H1 (cell line): ENCODE measurements at regions not wholly inside any gene's neighbourhood (a gene's known extent, or its start where the extent isn't known, plus 50 kb on each side); places are given as distances from the start of the nearest gene placed in this dataset.

ENCODE experiments used
- ASH2L ChIP-seq: fragments of 200-600, 300-600 bp; sonication (generic); IDR thresholded peaks from one replicate; pipeline ENCODE4 v1.7.1; 2017; ENCODE audit warnings: low read length
- HDAC2 ChIP-seq, 2 experiments: fragments of 300-600 bp in 1 of 2; sonication (generic) in 1 of 2; IDR thresholded peaks; 2 replicates each; pipeline ENCODE4 v1.6.1; 2011 to 2012; ENCODE audit warnings: low read depth in 2 of 2, low read length in 2 of 2, mild to moderate bottlenecking in 2 of 2, moderate library complexity in 2 of 2, borderline replicate concordance in 1 of 2, inconsistent platforms in 1 of 2
- POLR2A ChIP-seq, 2 experiments: IDR thresholded peaks; 1 replicate in 1 of 2; 2 replicates in 1 of 2; pipeline ENCODE4 v1.6.1; 2011; ENCODE audit warnings: low read depth in 2 of 2, low read length in 2 of 2, mild to moderate bottlenecking in 2 of 2; ENCODE audit errors: control extremely low read depth in 1 of 2
- RBBP5 ChIP-seq: IDR thresholded peaks from 2 replicates; pipeline ENCODE4 v1.7.1; 2012; ENCODE audit warnings: low read depth, mild to moderate bottlenecking, inconsistent platforms, low read length, moderate library complexity, borderline replicate concordance
- RXRA ChIP-seq: IDR thresholded peaks from 2 replicates; pipeline ENCODE4 v1.6.1; 2011; ENCODE audit warnings: low read depth, mild to moderate bottlenecking, low read length, moderate library complexity; ENCODE audit not compliant: insufficient read depth
- SIX5 ChIP-seq: IDR thresholded peaks from 2 replicates; pipeline ENCODE4 v1.6.1; 2011; ENCODE audit warnings: mild to moderate bottlenecking, low read depth, low read length
- TAF1 ChIP-seq: IDR thresholded peaks from 2 replicates; pipeline ENCODE4 v1.6.1; 2011; ENCODE audit warnings: mild to moderate bottlenecking, low read depth, low read length
- TF ChIP-seq, protein P1 (sequence below): fragments of 300-600 bp; sonication (generic); IDR thresholded peaks from 2 replicates; pipeline ENCODE4 v1.7.1; 2012; ENCODE audit warnings: low read length, moderate library complexity, mild to moderate bottlenecking, inconsistent platforms; ENCODE audit not compliant: insufficient replicate concordance
- TF ChIP-seq, protein P2 (sequence below), 3 experiments: IDR thresholded peaks; 1 replicate in 2 of 3; 2 replicates in 1 of 3; pipeline versions ENCODE4 v1.5.1 to v1.6.1; 2011; ENCODE audit warnings: low read length in 3 of 3, mild to moderate bottlenecking in 3 of 3, inconsistent platforms in 2 of 3, low read depth in 1 of 3, moderate library complexity in 1 of 3; ENCODE audit not compliant: insufficient read depth in 1 of 3; ENCODE audit errors: control extremely low read depth in 1 of 3

- TF ChIP-seq, protein P1, sequence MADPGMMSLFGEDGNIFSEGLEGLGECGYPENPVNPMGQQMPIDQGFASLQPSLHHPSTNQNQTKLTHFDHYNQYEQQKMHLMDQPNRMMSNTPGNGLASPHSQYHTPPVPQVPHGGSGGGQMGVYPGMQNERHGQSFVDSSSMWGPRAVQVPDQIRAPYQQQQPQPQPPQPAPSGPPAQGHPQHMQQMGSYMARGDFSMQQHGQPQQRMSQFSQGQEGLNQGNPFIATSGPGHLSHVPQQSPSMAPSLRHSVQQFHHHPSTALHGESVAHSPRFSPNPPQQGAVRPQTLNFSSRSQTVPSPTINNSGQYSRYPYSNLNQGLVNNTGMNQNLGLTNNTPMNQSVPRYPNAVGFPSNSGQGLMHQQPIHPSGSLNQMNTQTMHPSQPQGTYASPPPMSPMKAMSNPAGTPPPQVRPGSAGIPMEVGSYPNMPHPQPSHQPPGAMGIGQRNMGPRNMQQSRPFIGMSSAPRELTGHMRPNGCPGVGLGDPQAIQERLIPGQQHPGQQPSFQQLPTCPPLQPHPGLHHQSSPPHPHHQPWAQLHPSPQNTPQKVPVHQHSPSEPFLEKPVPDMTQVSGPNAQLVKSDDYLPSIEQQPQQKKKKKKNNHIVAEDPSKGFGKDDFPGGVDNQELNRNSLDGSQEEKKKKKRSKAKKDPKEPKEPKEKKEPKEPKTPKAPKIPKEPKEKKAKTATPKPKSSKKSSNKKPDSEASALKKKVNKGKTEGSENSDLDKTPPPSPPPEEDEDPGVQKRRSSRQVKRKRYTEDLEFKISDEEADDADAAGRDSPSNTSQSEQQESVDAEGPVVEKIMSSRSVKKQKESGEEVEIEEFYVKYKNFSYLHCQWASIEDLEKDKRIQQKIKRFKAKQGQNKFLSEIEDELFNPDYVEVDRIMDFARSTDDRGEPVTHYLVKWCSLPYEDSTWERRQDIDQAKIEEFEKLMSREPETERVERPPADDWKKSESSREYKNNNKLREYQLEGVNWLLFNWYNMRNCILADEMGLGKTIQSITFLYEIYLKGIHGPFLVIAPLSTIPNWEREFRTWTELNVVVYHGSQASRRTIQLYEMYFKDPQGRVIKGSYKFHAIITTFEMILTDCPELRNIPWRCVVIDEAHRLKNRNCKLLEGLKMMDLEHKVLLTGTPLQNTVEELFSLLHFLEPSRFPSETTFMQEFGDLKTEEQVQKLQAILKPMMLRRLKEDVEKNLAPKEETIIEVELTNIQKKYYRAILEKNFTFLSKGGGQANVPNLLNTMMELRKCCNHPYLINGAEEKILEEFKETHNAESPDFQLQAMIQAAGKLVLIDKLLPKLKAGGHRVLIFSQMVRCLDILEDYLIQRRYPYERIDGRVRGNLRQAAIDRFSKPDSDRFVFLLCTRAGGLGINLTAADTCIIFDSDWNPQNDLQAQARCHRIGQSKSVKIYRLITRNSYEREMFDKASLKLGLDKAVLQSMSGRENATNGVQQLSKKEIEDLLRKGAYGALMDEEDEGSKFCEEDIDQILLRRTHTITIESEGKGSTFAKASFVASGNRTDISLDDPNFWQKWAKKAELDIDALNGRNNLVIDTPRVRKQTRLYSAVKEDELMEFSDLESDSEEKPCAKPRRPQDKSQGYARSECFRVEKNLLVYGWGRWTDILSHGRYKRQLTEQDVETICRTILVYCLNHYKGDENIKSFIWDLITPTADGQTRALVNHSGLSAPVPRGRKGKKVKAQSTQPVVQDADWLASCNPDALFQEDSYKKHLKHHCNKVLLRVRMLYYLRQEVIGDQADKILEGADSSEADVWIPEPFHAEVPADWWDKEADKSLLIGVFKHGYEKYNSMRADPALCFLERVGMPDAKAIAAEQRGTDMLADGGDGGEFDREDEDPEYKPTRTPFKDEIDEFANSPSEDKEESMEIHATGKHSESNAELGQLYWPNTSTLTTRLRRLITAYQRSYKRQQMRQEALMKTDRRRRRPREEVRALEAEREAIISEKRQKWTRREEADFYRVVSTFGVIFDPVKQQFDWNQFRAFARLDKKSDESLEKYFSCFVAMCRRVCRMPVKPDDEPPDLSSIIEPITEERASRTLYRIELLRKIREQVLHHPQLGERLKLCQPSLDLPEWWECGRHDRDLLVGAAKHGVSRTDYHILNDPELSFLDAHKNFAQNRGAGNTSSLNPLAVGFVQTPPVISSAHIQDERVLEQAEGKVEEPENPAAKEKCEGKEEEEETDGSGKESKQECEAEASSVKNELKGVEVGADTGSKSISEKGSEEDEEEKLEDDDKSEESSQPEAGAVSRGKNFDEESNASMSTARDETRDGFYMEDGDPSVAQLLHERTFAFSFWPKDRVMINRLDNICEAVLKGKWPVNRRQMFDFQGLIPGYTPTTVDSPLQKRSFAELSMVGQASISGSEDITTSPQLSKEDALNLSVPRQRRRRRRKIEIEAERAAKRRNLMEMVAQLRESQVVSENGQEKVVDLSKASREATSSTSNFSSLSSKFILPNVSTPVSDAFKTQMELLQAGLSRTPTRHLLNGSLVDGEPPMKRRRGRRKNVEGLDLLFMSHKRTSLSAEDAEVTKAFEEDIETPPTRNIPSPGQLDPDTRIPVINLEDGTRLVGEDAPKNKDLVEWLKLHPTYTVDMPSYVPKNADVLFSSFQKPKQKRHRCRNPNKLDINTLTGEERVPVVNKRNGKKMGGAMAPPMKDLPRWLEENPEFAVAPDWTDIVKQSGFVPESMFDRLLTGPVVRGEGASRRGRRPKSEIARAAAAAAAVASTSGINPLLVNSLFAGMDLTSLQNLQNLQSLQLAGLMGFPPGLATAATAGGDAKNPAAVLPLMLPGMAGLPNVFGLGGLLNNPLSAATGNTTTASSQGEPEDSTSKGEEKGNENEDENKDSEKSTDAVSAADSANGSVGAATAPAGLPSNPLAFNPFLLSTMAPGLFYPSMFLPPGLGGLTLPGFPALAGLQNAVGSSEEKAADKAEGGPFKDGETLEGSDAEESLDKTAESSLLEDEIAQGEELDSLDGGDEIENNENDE = no peak
- TF ChIP-seq, protein P2, sequence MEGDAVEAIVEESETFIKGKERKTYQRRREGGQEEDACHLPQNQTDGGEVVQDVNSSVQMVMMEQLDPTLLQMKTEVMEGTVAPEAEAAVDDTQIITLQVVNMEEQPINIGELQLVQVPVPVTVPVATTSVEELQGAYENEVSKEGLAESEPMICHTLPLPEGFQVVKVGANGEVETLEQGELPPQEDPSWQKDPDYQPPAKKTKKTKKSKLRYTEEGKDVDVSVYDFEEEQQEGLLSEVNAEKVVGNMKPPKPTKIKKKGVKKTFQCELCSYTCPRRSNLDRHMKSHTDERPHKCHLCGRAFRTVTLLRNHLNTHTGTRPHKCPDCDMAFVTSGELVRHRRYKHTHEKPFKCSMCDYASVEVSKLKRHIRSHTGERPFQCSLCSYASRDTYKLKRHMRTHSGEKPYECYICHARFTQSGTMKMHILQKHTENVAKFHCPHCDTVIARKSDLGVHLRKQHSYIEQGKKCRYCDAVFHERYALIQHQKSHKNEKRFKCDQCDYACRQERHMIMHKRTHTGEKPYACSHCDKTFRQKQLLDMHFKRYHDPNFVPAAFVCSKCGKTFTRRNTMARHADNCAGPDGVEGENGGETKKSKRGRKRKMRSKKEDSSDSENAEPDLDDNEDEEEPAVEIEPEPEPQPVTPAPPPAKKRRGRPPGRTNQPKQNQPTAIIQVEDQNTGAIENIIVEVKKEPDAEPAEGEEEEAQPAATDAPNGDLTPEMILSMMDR (IDR thresholded peaks at IDR 0.05; ENCODE audit: control extremely low read depth in 1 of 3, insufficient read depth in 1 of 3, low read depth in 1 of 3, low read length in 3 of 3) = no peak
- TF ChIP-seq RXRA = no peak
- no peak for TF ChIP-seq SIX5
- no peak for TF ChIP-seq HDAC2 (IDR thresholded peaks at IDR 0.05; ENCODE audit: borderline replicate concordance in 1 of 2, low read depth in 2 of 2, low read length in 2 of 2)
- no peak for TF ChIP-seq POLR2A (IDR thresholded peaks at IDR 0.05; ENCODE audit: control extremely low read depth in 1 of 2, low read depth in 2 of 2, low read length in 2 of 2)
- no peak for TF ChIP-seq RBBP5
- TF ChIP-seq ASH2L = no peak
- TF ChIP-seq TAF1 = no peak
Observed at GRCh38 chr1:29518183-29518835, 282.0 kb downstream of the PTPRU start (continued).
